Ramos (cell line): ENCODE measurements at regions not wholly inside any gene's neighbourhood (a gene's known extent, or its start where the extent isn't known, plus 50 kb on each side); places are given as distances from the start of the nearest gene placed in this dataset.
"Not testable (repeated sequence)": the region's sequence is repeated elsewhere in the genome, so short reads cannot be mapped to it uniquely, and the experiment has no call there.

Source experiments
- in situ Hi-C: fragments of 300-500 bp; cut with MboI; formaldehyde crosslinking; loops from one replicate; pipeline ENCODE4 v1.14.3; 2022; ENCODE audit warnings: low sequenced_read_pairs; ENCODE audit not compliant: unreplicated experiment

DNA sequence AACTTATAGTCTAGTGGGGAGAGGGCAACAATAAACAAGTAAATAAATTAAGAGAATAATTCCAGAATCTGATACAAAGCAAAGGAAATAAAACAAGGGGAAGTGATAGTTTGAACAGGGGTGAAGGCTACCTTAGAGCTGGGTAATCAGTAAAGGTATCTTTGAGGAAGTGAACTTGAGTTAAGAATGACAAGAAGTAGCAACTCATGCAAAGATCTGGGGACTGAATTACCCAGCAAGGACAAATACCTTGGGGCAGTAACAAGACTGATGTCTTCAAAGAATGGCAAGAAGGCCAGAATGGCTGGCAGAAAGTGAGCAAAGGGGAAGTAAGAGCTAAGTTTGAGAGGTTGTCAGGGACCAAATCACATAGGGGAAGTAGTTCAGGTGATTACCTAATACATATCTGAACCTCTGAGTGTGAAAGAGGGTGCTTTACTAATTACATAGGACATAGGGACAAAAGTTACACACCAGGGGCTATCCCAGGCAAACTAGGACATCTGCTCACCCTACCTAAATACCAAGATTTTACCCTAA lies 244.6 kb upstream of the HNRNPA3 start:
- in situ Hi-C loops = no loop called here

DNA sequence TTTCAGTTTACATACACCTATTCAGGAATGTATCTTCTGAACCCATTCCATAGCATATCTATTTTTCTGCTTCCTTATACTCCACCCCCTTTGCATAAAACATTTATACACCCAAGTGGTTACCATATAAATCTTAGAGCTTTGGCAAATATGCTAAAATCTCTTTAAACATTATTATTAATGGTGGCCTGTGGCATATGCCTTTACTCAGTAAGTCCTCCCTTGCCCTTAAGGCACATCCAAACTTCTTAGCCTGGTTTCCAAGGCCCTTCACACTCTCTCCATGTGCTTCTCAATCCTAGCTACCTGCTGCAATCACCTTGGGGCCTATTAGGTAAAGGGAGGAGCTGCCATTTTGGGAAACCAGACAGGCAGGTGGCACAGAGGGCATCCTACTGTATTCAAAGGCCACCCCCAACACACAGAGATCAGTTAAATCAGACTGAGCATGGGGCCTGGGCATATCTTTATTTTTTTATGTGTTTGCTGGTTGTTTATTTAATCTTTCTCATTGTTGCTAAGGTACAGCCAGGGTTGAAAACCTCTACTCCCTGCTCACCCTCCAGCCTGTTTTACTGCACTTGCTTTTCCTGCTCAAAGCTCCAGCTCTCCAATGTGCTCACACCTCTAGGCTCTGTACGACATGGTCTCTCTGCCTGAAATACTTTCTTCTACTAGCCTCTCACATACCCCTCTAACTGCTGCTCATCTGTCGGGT lies 242.8 kb upstream of the HNRNPA3 start:
- in situ Hi-C loops = no loop called here

- in situ Hi-C loops = no loop called here
Measured at GRCh38 chr2:176976736-176977685, 235.6 kb upstream of the HNRNPA3 start.

DNA sequence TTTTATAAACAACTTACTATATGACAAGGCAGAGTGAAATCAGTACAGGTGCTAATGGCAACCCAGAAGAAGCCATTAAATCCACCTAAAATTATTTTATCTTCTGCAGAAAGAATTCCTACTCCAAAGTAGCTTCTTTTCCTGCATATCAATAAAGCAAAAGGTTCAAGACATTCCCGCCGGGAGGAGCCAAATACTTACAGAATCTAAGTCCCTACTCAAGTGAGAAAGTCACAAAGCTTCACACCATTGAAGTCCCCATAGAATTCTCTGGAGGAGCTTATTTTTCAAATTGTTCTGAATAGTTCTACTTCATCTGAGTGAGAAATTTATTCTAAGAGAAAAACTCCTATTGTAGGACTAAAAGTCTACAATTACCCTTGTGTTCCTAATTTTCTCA lies 233.7 kb upstream of the HNRNPA3 start:
- in situ Hi-C loops = no loop called here

GRCh38 chr2:176979981-176980710 lies 232.4 kb upstream of the HNRNPA3 start:
- in situ Hi-C loops = no loop called here

DNA sequence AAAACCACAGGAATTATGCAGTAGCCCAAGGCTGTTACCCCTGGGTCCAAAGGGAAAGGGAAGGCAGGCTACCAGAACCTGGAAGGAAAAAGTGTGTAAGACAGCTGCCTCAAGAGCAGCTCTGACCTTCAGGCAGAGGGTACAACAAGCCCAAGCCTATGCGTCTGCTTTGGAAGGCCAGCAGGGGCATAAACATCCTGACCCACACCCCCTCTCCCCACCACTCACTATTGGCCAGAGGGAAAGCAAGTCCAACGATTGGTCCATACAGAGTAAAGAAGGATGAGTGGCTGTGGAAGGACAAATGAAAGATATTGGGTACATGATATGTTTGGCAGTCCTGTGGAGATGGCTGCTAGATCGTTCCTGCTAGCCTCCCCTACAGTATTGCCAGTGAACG lies 227.6 kb upstream of the HNRNPA3 start:
- in situ Hi-C loops = no loop called here

DNA sequence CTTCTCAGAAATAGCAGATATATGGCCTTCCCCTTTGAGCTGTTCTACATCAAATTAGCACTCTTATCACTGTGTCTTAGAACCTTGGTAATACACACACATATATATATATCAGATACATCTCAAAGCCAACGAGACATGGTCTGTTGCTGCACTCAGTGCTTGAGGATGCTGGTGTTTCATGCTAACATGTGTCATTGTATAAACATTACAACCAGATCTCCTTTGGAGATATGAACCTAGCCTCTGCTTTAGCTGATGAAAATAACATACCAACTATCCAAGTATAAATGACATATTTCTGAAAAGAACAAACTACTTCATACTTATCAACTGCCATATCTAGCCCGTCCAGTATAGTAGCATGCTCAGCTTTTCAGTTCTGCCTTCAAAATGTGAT lies 226.7 kb upstream of the HNRNPA3 start:
- in situ Hi-C loops = no loop called here

DNA sequence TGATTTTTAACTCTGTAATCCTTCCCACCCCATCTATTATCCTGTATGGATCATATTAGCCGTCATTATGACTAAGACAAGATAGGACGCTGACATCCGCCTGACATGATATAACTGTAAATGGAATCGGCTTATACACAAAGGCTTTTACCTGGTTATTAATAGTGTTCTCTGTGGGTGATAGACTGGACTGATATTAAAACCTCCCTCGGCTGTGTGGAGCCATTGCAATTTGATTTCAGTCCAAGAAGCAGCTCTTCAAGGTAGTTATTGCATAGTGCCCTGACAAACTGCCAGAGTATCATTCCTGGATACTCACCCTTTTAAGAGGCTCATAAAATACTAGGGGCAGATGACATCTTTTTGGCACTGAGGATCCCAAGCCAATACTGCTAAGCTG lies 226.1 kb upstream of the HNRNPA3 start:
- in situ Hi-C loops = no loop called here

DNA sequence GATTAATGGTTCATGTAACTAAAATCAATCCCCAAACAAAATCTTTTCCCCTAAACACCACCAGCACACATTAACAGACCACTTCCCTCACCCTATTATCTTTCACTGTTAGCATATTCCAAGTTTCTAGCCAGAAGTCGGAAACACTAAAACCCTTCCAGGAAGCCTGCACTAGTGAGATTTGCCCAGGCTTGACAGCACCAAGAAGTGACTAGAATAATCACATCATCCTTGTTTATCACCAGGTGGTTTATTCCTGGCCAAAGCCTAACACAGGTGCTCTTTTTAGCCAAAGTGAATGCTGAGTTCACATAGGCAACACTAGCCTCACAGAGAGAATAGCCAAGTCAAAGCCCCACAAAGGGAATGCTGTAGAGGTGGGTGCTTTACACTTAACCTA lies 221.2 kb upstream of the HNRNPA3 start:
- in situ Hi-C loops = no loop called here

- in situ Hi-C loops = no loop called here
Measured at GRCh38 chr2:176997074-176997791, 215.4 kb upstream of the HNRNPA3 start.

GRCh38 chr2:176997792-176998169 lies 214.8 kb upstream of the HNRNPA3 start:
- in situ Hi-C loops = no loop called here

- in situ Hi-C loops = no loop called here
Measured at GRCh38 chr2:176999301-176999700, 213.3 kb upstream of the HNRNPA3 start.

- in situ Hi-C loops = no loop called here
Measured at GRCh38 chr2:177000061-177000714, 212.4 kb upstream of the HNRNPA3 start.

GRCh38 chr2:177000715-177001072 lies 211.9 kb upstream of the HNRNPA3 start:
- in situ Hi-C loops = no loop called here

DNA sequence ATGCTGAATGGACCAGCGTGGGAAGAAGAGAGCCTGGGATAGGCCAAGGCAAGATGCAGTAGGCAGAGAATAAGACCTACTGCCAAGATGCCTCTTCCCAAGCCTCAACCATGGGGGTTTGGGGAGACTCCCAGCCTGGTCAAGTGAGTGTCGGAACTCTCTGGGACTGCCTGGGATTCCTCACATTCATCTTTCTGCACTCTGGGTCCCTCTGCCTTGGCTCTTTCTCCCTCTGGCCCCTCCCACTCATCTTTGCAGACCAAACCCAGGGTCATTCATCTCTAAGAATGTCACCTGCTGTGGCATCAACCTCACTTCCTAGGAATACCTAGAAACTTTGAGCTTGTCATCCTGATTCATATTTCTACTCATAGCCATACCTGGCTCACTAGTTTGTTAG lies 211.3 kb upstream of the HNRNPA3 start:
- in situ Hi-C loops = no loop called here

DNA sequence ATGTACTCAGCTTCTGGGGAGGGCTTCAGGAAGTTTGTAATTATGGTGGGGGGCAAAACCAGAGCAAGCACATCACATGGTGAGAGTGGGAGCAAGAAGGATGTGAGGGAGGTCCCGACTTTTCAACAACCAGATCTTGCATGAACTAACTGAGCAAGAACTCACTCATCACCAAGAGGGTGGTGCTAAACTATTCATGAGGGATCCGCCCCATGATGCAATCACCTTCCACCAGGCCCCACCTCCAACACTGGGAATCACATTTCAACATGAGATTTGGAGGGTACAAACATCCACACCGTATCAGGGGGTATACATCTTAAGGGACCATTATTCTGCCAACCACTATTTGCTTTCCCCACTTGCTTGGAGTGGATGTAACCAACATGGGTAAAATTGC lies 209.6 kb upstream of the HNRNPA3 start:
- in situ Hi-C loops = no loop called here

DNA sequence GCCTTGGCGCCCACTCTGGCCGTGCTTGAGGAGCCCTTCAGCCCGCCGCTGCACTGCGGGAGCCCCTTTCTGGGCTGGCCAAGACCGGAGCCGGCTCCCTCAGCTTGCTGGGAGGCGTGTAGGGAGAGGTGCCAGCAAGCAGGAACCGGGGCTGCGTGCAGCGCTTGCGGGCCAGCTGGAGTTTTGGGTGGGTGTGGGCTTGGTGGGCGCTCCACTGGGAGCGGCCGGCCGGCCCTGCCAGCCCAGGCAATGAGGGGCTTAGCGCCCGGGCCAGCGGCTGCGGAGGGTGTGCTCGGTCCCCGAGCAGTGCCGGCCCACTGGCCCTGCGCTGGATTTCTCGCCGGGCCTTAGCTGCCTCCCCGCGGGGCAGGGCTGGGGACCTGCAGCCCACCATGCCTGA lies 204.9 kb upstream of the HNRNPA3 start:
- in situ Hi-C loops = not testable (repeated sequence)

DNA sequence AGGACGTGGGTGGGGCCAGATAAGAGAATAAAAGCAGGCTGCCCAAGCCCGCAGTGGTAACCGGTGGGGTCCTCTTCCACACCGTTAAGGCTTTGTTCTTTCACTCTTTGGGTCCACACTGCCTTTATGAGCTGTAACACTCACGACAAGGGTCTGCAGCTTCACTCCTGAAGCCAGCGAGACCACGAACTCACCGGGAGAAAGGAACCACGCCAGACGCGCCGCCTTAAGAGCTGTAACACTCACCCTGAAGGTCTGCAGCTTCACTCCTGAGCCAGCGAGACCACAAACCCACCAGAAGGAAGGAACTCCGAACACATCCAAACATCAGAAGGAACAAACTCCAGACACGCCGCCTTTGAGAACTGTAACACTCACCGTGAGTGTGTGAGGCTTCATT lies 203.9 kb upstream of the HNRNPA3 start:
- in situ Hi-C loops = not testable (repeated sequence)

DNA sequence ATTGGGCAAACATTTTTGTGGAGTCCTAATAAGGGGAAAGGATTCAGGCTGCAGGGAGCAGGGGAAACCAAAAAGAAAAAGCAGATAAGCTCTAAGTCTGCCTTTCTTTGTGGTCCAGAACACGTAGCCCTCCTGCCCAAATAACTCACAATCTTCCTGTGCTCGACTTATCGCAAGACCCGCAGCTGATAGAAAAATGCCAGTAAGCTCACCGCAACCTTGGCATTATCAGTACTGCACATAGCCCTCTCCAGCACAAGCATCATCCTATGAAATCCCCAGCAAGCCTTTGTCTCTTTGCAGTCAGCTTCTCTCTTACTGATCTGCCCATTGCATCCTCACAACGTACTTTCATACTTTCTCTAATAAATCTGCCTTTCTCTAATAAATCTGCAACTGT lies 202.4 kb upstream of the HNRNPA3 start:
- in situ Hi-C loops = no loop called here

DNA sequence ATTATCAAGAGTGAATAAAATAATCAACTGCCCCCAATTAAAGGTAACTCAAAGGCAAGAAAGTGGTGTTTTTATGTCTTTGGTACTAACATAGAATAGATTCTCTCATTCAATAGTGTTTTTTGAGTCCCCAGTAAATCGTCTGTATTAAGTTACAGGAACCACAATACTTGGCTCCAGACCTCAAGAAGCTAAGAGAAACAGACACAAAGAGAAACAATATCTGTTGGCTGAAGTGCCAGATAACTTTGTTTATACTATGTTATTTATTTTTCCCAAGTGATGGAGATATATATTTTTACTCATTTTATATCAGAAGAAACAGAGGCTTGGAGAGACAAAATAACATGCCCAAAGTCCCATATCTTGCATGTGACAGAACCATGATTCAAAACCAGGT lies 201.7 kb upstream of the HNRNPA3 start:
- in situ Hi-C loops = no loop called here
